Left hindlimb (tissue), 1 donor: ENCODE measurements at regions not wholly inside any gene's neighbourhood (a gene's known extent, or its start where the extent isn't known, plus 50 kb on each side); places are given as distances from the start of the nearest gene placed in this dataset.

ENCODE experiments used
- DNase-seq: peaks from one replicate; pipeline ENCODE4 v3.0.0-alpha.2; 2018

DNA sequence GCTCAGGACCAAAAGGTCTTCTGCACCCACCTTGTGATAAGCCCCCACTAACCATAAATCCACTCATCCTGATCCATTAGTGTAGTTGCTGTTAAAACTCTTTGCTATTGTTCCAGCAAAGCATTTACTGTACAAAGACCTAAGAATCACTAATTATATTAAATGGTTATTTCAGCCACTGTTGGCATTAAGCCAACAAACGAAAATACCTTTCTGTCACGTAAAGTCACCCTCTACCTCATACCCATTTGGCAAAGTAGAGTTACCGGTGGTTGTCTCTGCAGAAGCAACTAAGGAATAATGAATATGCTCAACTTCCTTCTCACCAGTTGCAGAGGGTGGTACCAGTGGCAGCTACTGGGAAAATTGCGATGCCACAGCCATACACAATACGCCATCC lies 224.5 kb downstream of the SP3 start:
- DNase-seq: no peak

DNA sequence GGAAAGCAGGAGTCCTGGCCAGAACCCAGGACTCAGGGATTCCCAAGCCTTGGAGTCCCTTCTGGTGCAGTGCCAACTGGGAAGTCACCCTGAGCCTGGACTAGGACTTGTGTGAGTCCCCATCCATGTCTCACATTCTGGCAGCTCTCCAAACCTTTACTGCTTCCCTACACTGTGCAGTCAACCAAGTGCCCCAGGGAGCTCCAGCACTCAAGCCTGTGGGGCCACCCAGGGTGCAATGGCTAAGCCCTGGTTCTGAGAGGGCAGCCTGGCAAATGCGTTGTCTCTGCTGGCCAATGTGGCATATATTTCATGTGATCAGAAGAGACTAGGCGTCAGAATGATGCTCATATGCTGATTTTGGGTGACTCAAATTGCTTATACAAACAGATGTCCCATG lies 223.4 kb downstream of the SP3 start:
- no peak for DNase-seq

DNA sequence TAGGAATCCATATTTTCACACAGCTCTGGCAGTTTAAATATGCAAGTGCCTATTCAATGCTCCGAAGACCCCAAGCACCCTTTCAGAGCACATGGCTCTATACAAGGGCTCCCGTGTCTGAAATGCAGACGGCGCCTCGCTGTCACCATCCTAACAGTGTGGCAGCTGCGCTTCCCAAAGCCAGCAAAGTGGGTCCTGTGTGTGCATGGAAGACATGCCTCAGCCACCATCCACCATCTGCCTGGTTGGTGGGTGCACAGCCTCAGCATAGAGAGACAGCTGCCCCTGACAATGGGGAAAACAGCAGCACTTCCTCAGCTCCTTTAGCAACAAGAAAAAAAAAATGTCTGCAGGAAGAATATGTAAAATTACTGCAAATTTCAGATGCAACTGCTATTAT lies 218.1 kb downstream of the SP3 start:
- DNase-seq: no peak

DNA sequence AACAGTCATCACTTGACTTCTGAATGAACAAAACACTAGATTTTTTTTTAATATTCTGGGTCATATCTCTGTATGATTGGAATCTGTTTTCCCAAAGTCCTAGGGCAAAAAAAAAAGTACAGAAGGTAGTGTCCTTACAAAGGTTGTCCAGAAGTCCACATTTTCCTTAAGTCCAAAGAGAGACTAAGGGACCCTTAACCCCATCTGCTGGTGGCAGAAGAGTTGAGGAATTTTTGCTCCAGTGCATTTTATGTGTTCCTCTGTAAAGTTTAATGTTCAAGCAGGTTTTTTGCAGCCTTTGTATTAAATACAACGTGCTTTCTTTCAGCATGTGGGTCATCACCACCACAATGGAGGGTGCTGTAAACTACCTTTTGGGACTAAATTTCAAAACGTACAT lies 215.9 kb downstream of the SP3 start:
- no peak for DNase-seq

DNA sequence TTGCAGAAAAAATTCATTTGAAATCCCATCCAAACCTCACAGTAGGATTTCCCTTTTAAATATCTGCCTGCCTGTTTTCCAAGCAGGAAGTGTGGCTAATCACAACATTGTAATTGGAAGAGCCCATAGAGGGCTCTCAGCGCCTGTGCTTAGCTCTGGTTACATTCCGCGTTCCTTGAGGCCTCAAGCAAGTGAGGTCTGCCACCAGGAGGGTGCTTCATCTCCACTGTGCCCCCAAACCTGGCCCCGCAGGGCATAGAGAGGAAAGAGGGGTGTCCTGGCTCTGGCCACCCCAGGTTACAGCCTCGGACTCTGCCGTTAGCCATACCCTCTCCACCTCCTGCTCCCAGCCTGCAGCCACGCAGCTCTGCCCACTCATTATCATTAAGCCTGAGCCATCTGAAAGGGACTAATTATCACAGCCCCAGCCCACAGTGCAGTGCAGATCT lies 214.8 kb downstream of the SP3 start:
- DNase-seq: no peak

DNA sequence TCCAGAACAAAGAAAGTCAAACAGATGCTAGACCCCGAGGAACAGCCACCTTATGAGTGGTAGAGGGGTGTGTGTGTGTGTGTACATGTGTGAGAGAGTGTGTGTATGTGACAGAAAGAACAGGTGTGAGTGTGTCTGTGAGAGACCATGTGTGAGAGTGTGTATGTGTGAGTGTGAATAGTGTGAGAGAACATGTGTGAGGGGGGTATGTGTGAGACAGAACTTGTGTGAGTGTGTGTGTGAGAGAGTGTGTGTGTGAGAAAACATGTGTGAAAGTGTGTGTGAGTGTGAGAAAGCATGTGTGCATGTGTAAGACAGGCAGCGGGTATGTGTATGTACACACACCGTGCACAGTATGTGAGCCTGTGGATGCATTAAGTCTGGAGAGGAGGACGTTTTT lies 214.3 kb downstream of the SP3 start:
- no peak for DNase-seq

DNA sequence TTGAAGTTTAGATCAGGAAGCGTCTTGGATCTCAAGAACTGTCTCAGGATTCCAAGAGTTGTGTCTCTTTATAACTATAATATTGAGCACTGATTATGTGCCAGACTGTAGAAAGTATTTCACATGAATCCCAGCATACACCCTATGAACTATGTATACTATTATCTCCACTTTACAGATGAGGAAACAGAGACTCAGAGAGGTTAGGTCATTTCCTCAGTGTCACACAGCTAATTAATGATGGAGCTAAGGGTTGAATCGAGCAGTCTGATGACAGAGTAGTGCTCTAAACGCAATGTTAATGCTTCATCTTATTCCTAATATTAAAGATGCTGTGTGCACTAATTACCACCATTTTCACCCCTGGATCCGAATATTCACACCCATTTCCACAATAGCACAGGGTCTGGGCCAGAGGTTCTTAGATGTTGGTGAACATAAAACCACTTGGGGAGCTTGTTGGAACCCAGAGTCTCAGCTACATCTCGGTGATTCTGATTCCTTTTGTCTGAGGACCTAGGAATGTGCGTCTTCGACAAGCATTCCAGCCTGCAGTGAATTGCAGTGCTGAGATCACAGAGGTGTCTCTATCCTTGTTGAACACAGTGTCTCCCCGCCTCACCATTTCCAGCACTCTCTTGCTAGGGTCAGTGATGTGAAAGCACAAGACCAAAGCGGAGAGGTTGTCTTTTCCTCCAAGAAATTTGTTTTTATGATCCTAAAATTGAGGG lies 213.8 kb downstream of the SP3 start:
- no peak for DNase-seq

DNA sequence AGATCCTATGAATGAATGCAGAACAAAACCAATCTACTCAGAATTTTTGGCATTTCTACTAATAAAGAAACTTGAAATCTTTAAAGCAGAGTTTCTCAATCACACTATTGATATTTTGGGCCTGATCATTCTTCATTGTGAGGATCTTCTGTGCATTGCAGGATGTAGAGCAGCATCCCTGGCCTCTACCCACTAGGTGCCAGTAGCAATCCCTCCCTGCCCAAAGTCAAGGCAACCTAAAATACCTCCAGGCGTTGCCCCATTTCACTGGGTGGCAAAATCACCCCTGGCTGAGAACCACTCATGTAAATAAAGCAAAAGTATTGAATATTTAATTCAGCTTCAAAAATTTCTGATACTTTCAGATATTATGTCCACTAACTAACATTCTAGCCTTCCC lies 213.0 kb downstream of the SP3 start:
- DNase-seq: no peak

DNA sequence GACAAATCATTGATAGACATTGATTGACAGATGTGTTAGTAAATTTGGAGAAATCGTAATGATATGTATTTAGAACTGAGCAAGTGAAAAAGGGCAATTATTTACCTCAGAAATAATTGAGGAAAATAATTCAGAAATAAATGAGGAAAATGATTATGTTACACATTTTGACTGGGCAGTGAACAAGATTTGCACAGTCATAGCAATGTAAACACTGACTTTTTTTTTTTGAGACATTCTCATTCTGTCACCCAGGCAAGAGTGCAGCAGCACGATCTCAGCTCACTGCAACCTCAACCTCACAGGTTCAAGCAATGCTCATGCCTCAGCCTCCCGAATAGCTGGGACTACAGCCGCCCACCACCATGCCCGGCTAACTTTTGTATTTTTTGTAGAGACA lies 211.7 kb downstream of the SP3 start:
- DNase-seq: no peak

DNA sequence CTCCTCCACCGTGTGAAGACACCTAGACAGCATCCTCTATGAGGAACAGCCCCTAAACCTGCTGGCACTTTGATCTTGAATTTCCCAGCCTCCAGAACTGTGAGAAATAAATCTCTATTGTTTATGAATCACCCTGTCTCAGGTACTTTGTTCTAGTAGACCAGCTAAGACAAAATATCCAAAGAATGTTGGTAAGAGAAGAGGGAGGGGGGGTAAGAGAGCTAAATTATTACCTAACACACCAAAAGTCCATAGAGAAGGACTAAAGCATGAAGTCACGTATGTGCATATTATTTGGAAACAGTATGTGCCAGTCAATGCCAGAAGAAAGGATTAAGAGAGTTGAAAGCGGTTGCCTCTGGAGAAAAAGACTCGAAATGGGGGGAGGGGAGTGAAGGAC lies 211.0 kb downstream of the SP3 start:
- no peak for DNase-seq

DNA sequence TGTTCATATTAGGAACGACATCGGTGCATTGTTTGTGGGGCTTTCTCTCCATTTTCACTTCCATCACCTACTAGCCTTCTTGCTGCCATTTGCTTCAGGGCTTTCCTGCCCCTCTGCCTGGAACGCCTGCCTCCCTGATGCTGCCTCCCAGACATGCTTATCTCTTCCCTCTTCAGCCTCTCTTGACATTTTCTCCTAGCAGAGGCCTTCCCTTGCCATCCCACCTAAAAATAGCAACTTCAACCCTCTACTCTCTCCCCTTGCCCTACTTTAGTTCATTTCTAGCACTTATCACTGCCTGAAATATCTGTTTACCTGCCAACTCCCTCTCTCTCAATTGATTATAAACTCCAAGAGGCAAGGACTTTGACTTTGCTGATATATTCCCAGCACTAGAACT lies 210.3 kb downstream of the SP3 start:
- DNase-seq: no peak

DNA sequence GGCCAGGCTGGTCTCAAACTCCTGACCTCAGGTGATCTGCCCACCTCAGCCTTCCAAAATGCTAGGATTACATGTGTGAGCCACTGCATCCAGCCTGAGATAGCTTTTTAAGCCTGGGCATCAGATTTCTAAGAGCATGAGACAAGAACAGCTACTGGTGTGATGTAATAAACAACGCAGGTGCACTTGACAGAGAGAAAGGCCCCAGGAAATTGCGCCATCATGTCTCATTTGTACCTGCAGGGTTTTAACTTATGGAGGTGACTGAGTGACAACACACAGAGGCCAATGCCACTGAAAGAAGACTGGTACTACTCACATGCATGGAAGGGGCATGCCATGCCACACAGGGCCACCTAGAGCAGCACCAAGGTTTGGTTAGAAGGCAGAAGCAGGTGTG lies 209.4 kb downstream of the SP3 start:
- no peak for DNase-seq

DNA sequence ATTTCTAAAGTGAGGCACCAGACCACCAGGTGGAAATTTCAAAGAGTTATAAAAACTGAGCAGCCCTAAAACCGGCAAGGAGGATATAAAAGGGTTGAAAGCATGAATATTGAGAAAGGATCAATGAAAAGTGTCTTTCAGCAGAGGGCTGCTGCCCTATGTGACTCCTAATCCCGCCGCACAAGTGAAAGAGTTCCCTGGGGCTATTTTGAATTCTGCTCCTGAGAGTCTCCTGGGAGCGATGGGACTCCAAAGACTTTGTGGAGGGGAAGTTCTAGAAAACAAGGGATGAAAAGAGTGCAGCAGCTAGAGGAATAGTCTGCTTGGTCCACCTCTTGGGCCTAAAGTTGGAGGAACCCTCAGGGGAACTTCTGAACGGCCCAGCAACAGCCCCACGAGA lies 205.2 kb downstream of the SP3 start:
- no peak for DNase-seq

DNA sequence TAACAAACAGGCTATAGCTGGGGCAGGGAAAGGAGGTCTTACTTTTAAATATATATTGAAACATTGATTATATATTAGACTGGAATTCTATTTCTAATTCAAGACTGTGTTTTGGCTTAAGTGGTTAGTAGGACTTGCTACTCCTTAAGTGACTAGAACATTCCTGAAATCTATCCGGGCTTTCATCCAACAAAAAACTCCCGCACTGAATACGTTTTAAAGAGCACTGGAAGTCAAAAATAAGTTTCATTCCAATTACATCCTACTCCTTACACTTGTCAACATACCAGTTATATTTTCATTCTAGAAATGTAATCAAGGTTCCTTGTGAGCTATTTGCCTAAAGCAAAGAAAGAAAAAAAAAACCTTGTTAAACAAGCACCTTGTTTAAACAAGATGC lies 204.6 kb downstream of the SP3 start:
- no peak for DNase-seq

DNA sequence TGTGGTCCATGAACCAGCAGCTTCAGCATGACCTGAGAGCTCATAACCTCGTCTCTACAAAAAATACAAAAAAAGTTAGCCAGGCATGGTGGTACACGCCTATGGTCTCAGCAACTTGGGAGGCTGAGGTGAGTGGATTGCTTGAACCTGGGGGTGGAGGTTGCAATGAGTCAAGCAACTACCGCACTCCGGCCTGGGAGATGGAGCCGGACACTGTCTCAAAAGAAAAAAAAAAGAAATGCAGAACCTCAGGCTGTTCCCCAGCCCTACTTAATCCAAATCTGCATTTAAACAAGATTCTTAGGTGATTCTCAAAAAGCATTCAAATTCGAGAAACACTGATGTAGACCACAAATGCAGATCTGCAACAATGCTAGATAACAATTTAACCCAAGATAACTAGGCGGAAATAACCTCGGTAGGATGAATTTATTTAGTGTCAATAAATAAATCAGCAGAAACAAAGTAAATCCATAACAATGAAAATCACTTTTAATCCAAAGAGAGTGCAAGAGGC lies 203.5 kb downstream of the SP3 start:
- no peak for DNase-seq

DNA sequence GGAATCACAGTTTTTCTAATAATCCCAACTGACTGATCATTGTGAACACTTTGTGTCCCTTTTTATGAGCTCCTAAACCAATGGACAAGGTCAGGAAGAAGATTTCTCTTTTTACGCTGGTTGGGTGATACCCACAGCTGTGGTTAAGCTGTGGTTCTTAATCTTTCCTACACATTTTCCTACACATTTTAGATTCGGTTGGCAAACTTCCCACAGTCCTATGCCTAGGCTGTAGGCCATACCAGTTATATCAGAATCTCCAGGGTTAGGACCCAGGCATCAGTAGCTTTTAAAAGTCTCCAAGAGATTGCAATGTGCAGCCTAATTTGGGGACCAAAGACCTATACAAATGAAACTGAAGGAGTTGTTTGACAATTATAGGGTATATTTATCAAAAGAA lies 203.0 kb downstream of the SP3 start:
- no peak for DNase-seq

DNA sequence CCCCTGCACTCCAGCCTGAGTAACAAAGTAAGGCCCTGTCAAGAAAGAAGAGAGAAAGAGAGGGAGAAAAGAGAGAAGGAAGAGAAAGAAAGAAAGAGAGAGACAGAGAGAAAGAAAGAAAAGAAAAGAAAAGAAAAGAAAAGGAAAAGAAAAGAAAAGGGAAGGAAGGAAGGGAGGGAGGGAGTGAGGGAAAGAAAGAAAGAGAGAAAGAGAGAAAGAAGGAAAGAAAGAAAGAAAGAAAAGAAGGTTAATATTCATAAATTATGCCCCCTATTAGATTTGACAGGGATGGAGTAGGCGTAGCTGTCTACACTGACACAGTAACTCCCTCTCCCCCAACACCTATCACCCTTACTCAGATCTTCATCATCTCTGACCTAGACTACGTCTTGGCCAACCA lies 202.3 kb downstream of the SP3 start:
- DNase-seq: no peak

DNA sequence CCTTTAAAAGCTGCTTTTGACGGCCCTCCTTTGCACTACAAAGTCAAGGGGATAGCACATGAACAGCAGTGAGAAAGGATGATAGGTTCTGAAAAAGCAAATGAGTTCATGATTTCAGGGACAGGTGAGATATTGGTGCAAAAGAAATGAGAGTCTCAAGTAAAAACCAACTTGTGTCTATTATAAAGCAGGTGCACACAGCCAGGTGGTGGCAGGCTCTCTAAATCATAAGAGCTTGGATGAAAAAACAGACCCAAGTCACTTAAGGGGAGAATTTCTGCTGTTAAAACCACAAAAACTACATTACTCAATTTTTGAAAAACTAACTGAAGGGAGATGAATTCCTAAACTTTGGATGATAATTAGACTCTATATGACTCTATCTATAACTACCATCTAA lies 201.5 kb downstream of the SP3 start:
- DNase-seq: no peak

DNA sequence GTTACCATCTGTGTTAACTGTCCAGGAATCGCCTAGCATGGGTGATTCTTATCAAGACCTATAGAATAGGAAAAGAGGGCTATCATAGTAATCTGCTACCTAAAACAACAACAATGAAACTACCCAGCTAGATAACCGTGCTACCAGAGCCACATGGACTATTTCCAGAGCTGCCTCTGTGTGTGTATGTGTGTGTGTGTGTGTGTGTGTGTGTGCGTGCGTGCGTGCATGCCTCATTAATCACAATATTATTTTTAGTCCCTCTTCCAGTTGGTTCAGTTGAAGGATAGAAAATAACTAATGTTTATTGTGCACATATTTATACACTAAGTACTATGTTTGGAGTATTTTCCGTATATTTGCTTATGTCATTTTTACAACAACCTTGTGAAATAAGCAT lies 201.1 kb downstream of the SP3 start:
- no peak for DNase-seq

DNA sequence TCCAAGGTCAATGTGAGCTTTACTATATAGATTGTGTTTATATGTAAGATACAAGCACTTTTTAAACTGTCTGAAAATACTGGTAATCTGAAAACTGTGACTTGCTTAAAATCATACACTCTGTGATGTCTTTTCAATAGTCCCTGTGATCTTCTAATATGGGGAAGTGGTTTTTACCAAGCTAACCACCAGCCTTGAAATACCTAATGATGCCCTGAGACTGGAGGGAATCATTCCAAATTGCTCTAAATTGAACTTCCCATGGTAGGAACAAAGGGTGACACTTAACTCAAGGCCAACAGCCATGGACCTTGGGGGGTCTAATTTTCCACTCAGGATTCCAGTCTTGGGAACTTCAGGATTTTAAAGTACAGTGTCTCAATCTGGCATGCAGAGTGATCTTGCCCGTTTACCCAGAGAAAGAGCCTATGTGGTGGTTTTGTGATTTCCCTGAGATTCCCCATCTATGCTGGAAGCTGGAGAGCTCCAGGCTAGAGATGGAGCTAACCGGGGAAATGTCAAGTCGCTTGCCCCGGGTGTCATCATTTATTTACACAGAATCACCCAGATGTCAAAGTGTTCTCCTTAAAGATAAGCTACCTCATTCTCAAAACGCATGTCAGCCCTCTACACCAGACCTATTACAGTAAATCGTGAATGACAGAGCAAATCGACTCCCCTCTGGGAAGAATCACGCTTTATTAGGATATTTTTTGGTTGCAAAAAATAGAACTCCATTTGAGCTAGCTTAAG lies 198.5 kb downstream of the SP3 start:
- no peak for DNase-seq

DNA sequence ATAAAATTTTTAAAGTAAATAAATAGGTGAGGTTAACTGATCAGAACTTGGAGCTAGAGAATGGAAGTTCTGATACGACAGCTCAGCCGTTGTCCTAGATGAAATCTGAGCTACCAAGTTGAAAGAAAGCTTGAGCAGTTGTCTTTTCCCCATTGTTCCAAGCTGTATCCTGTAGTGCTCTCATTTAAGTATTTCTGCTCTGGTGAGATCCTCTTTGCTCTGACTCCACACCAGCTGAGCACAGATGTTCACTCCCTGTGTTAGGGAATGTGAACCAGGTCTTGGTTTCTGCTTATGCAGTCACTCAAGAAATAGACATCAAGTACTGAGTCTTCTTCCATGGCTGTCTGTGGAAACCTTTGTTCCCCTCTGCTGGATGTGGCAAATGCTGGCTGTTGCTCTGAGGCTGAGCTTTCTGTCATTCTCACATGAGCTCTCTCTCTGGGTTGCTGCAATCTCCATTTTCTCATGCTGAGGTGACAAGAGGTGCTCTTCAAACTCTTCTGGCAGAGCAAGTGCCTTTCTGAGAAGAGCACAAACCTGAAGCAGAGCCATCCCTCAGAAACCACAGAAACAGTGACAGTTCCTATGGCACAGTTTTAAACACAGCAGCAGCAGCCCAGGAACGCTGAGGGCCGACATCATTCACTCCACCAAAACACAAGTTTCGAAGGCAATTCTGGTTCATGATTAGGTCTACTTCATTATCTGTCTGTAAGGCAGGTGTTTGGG lies 194.1 kb downstream of the SP3 start:
- DNase-seq: no peak

DNA sequence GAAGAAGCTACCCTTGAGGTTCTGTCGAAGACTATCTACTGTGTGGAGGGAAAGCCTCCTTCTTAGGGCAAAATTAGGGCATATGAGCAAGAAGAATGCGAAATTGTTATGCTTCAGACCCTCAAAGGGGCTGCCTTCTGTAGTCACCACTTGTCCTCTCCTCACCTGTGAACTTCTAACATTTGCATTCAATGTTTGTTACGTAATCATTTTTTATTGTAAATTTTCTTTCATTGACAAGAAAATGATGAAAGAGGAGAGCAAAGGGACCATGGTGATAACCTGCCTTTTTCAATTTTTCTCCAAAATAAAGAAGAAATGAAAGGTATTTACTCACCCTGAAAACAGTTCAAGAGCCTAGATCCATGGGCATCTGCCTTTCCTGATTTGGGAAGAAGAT lies 193.0 kb downstream of the SP3 start:
- DNase-seq: no peak

DNA sequence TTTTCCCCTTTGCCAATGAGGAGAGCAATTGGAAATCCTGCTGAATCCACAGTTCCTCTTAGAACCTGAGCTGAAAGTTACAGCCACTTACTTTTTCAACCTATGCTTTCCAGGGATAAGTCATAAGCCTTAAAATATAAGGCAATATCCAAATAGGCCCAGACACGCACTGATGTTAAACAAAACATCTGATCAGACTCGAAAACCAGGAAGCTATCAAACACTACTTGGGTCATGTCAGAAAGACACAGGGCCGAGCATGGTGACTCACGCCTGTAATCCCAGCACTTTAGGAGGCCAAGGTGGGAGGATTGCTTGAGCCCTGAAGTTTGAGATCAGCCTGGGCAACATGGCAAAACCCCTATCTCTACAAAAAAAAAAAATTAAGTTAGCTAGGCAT lies 192.1 kb downstream of the SP3 start:
- DNase-seq: no peak

DNA sequence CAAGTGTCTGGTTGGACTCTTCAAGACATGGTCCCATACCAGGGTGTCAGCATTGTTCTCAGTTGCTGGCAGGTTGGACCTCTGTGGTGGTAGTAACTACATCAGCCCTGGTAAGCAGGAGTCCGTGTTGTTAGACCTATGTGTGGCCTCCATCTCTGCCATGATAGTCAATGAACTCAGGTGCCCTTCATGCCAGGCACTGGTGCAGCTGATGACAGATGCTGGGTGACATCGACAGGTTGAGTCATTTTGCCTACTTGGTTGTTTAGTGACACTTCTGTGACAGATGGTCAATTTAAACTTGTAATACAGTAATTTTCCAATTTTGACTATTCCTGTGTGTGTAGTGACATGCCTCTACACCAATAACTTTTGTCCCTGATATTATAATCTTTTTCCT lies 189.7 kb downstream of the SP3 start:
- no peak for DNase-seq
